ENCODE measurements at regions not wholly inside any gene's neighbourhood (a gene's known extent, or its start where the extent isn't known, plus 50 kb on each side); places are given as distances from the start of the nearest gene placed in this dataset.

DNA sequence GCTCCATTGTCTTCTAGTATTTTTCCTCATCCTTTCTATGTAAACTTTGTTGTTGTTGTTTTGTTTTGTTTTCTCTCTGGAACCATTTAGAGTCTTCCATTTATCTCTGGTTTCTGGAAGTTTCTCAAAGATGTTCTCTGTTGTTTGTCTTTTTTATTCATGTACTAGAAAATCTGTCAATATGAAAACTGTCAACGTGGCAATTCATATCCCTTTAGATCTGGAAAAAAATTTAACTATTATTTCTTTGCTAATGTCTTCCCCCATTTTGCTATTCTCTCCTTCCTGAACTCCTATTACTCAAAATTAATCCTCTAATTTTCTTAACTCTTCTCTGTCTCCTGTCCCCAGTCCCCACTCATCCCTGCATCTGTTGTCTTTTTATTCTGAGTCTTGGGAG lies 55.9 kb upstream of the LRRN2 start:
- Histone ChIP-seq H3K27me3 (replicated peaks; ENCODE audit: insufficient read depth, low read length) (no peaks in the 10 kb centered on the region), H4K20me1 (ENCODE audit: insufficient read depth, low read length) (no peaks in the 10 kb centered on the region), H3K9me2 (replicated peaks; ENCODE audit: insufficient read depth, low read length) (no peaks in the 10 kb centered on the region), H3K4me3 (ENCODE audit: low read length) (no peak overlapping the region), H3K79me2 (ENCODE audit: low read length) (no peaks in the 10 kb centered on the region), H3K4me1 (ENCODE audit: low read length) (no peaks in the 10 kb centered on the region), H3K9me3 (replicated peaks; ENCODE audit: insufficient read depth, low read length) (no peaks in the 10 kb centered on the region), H3K36me3 (replicated peaks; ENCODE audit: insufficient read depth, low read length) (no peaks in the 10 kb centered on the region), H3F3A (ENCODE audit: insufficient read depth, low read length) (no peaks in the 10 kb centered on the region), H3K9ac (ENCODE audit: low read length) (no peak overlapping the region), H3K4me2 (ENCODE audit: low read depth, low read length) (no peak overlapping the region), H3K27ac (ENCODE audit: low read length) (no peak overlapping the region), H2AFZ (ENCODE audit: low read length) (no peak overlapping the region)
- no peak for DNase-seq
- TF ChIP-seq EZH2phosphoT487 (IDR thresholded peaks at IDR 0.05; ENCODE audit: low read length) (no peak), EZH2 (optimal IDR thresholded peaks at IDR 0.05; ENCODE audit: low read depth, low read length) (no peak)
- TF ChIP-seq, protein P1, sequence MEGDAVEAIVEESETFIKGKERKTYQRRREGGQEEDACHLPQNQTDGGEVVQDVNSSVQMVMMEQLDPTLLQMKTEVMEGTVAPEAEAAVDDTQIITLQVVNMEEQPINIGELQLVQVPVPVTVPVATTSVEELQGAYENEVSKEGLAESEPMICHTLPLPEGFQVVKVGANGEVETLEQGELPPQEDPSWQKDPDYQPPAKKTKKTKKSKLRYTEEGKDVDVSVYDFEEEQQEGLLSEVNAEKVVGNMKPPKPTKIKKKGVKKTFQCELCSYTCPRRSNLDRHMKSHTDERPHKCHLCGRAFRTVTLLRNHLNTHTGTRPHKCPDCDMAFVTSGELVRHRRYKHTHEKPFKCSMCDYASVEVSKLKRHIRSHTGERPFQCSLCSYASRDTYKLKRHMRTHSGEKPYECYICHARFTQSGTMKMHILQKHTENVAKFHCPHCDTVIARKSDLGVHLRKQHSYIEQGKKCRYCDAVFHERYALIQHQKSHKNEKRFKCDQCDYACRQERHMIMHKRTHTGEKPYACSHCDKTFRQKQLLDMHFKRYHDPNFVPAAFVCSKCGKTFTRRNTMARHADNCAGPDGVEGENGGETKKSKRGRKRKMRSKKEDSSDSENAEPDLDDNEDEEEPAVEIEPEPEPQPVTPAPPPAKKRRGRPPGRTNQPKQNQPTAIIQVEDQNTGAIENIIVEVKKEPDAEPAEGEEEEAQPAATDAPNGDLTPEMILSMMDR (IDR thresholded peaks at IDR 0.05; ENCODE audit: low read length): no peak

DNA sequence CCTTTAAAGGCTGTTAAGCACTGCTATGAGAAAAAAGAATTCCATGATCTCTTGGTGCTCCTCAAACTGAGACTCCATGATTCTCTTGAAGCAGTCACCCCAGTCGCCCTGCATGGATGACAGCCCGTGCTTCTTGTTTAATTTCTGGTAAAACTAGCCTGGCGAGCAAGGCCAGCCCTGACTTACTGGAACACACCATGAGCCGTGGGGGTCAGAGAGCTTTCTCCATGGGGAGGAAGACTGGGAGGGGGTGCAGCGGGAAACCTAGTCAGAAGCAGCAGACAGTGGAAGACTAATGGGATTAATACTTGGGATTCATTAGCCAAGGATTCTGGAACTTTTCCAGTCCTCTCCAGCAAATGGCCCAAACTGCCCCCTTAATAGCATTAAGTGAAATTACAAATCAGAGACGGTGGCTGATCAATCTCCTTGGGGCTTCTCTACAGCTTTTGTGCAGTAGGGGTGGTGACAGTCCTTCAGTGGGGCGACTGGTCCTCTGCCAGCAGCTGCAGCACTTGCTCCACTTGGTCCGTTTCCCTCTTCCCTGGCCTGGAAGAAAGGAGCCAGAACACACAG lies 57.2 kb upstream of the LRRN2 start:
- H3K4me1 ChIP-seq (ENCODE audit: low read length): no peaks in the 10 kb centered on the region
- H3K36me3 ChIP-seq (replicated peaks; ENCODE audit: insufficient read depth, low read length): no peaks in the 10 kb centered on the region
- H2AFZ ChIP-seq (ENCODE audit: low read length): no peak overlapping the region
- no peak overlapping the region for H3K4me3 ChIP-seq (ENCODE audit: low read length)
- H3K4me2 ChIP-seq (ENCODE audit: low read depth, low read length): no peak overlapping the region
- H3K79me2 ChIP-seq (ENCODE audit: low read length): no peaks in the 10 kb centered on the region
- no peak for TF ChIP-seq EZH2phosphoT487 (IDR thresholded peaks at IDR 0.05; ENCODE audit: low read length)
- TF ChIP-seq, protein P1 (IDR thresholded peaks at IDR 0.05; ENCODE audit: low read length): no peak
- no peak for TF ChIP-seq EZH2 (optimal IDR thresholded peaks at IDR 0.05; ENCODE audit: low read depth, low read length)
- H3K9me3 ChIP-seq (replicated peaks; ENCODE audit: insufficient read depth, low read length): no peaks in the 10 kb centered on the region
- no peaks in the 10 kb centered on the region for H4K20me1 ChIP-seq (ENCODE audit: insufficient read depth, low read length)
- no peak overlapping the region for H3K27ac ChIP-seq (ENCODE audit: low read length)
- no peaks in the 10 kb centered on the region for H3F3A ChIP-seq (ENCODE audit: insufficient read depth, low read length)
- H3K9ac ChIP-seq (ENCODE audit: low read length): no peak overlapping the region
- H3K27me3 ChIP-seq (replicated peaks; ENCODE audit: insufficient read depth, low read length): no peaks in the 10 kb centered on the region
- no peak for DNase-seq
- no peaks in the 10 kb centered on the region for H3K9me2 ChIP-seq (replicated peaks; ENCODE audit: insufficient read depth, low read length)

DNA sequence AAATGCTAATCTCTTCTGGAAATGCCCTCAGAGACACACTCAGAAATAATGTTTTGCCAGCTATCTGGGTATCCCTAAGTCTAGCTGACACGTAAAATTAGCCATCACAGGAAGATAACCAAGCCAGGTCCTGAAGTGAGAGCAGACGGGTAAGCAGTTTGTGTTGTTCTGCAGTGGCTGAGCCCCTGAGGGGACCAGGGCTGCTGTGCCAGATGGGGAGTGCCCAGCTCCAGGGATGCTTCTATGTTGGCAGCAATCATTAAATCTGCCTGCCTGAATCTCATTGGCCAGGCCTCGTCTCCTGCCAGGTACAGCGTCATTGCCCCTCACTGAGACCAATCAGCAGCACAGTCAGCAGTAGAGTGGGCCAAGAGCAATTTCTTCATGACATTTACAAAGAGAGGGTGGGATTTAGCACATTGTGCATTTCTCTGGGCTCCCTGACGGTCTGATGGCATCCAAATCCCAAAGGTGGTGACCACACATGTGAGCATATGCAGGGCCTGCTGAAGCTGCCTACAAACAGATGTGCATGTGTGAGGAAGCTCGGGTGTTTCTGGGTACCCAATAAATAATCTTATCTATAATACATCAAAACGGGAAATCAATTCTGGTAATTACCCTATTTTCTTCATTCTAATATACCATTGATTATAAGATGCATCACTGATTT lies 58.7 kb upstream of the LRRN2 start:
- H3F3A ChIP-seq (ENCODE audit: insufficient read depth, low read length): no peaks in the 10 kb centered on the region
- TF ChIP-seq, protein P1 (IDR thresholded peaks at IDR 0.05; ENCODE audit: low read length): no peak
- TF ChIP-seq EZH2phosphoT487 (IDR thresholded peaks at IDR 0.05; ENCODE audit: low read length) (no peak), EZH2 (optimal IDR thresholded peaks at IDR 0.05; ENCODE audit: low read depth, low read length) (no peak)
- DNase-seq: no peak

More for the DNA sequence above, 58.7 kb upstream of the LRRN2 start:
- Histone ChIP-seq H3K9me2 (replicated peaks; ENCODE audit: insufficient read depth, low read length) (no peaks in the 10 kb centered on the region), H3K4me3 (ENCODE audit: low read length) (no peak overlapping the region), H3K27me3 (replicated peaks; ENCODE audit: insufficient read depth, low read length) (no peaks in the 10 kb centered on the region), H3K79me2 (ENCODE audit: low read length) (no peaks in the 10 kb centered on the region), H3K9ac (ENCODE audit: low read length) (no peak overlapping the region), H2AFZ (ENCODE audit: low read length) (no peak overlapping the region), H3K27ac (ENCODE audit: low read length) (no peak overlapping the region), H3K36me3 (replicated peaks; ENCODE audit: insufficient read depth, low read length) (no peaks in the 10 kb centered on the region), H3K4me2 (ENCODE audit: low read depth, low read length) (no peak overlapping the region), H3K4me1 (ENCODE audit: low read length) (no peaks in the 10 kb centered on the region), H4K20me1 (ENCODE audit: insufficient read depth, low read length) (no peaks in the 10 kb centered on the region), H3K9me3 (replicated peaks; ENCODE audit: insufficient read depth, low read length) (no peaks in the 10 kb centered on the region)

Data from MM.1S (cell line).